A549 (cell line): ENCODE measurements at regions not wholly inside any gene's neighbourhood (a gene's known extent, or its start where the extent isn't known, plus 50 kb on each side); places are given as distances from the start of the nearest gene placed in this dataset.

Source experiments
- CHD2 ChIP-seq: fragments of 150-350 bp; IDR thresholded peaks from 2 replicates; pipeline ENCODE4 v1.6.1; 2014; ENCODE audit warnings: low read length; ENCODE audit not compliant: partially characterized antibody
- EP300 ChIP-seq, 2 experiments: fragments of >200 bp; sonication (Bioruptor Twin); formaldehyde crosslinking; IDR thresholded peaks; 2 replicates in 1 of 2; 3 replicates in 1 of 2; pipeline ENCODE4 v1.6.1; 2016 to 2017
- MAFK ChIP-seq: fragments of 450-650 bp; IDR thresholded peaks from 2 replicates; pipeline ENCODE4 v1.6.1; 2014; ENCODE audit not compliant: partially characterized antibody
- POLR2A ChIP-seq: IDR thresholded peaks from 2 replicates; pipeline ENCODE4 v1.6.1; 2012; ENCODE audit warnings: mild to moderate bottlenecking, low read length
- RAD21 ChIP-seq, 2 experiments: fragments of >200 bp in 1 of 2; sonication (Bioruptor Twin) in 1 of 2; formaldehyde crosslinking in 1 of 2; IDR thresholded peaks in 1 of 2; conservative IDR thresholded peaks in 1 of 2; 2 replicates in 1 of 2; 3 replicates in 1 of 2; pipeline ENCODE4 v1.6.1; 2012 to 2018; ENCODE audit warnings: inconsistent platforms in 1 of 2
- RCOR1 ChIP-seq: fragments of 150-350 bp; IDR thresholded peaks from 2 replicates; pipeline ENCODE4 v1.6.1; 2014; ENCODE audit warnings: antibody characterized with exemption, low read length, low read depth
- RFX5 ChIP-seq: fragments of 450-650 bp; IDR thresholded peaks from 2 replicates; pipeline ENCODE4 v1.7.1; 2014; ENCODE audit warnings: antibody characterized with exemption, mild to moderate bottlenecking, moderate library complexity
- RNF2 ChIP-seq: fragments of 200-600 bp; sonication (generic); IDR thresholded peaks from 2 replicates; pipeline ENCODE4 v1.6.1; 2016; ENCODE audit warnings: low read depth, mild to moderate bottlenecking, antibody characterized with exemption, moderate library complexity, borderline replicate concordance
- SREBF2 ChIP-seq: fragments of 450-650 bp; IDR thresholded peaks from 2 replicates; pipeline ENCODE4 v1.6.1; 2014; ENCODE audit warnings: mild to moderate bottlenecking, moderate library complexity
- TFCP2L1 ChIP-seq: fragments of 250-450 bp; sonication (Bioruptor Pico); IDR thresholded peaks from 2 replicates; pipeline ENCODE4 v1.5.0; 2021; ENCODE audit warnings: mild to moderate bottlenecking
- TF ChIP-seq, protein P1 (sequence below): fragments of >200 bp; sonication (Bioruptor Twin); formaldehyde crosslinking; IDR thresholded peaks from 3 replicates; pipeline ENCODE4 v1.5.1; 2016
- TF ChIP-seq, protein P2 (sequence below): fragments of 450-650 bp; IDR thresholded peaks from 2 replicates; pipeline ENCODE4 v1.6.1; 2014; ENCODE audit warnings: antibody characterized with exemption
- TF ChIP-seq, protein P3 (sequence below): IDR thresholded peaks from 2 replicates; pipeline ENCODE4 v1.6.1; 2012

GRCh38 chr11:119872611-119873310 lies 143.8 kb upstream of the NECTIN1 start:
- no peak for TF ChIP-seq RAD21 (conservative IDR thresholded peaks at IDR 0.05 in 1 of 2, IDR thresholded peaks at IDR 0.05 in 1 of 2)
- TF ChIP-seq TFCP2L1: no peak
- TF ChIP-seq POLR2A: no peak
- no peak for TF ChIP-seq MAFK
- TF ChIP-seq RCOR1: no peak
- TF ChIP-seq, protein P1, sequence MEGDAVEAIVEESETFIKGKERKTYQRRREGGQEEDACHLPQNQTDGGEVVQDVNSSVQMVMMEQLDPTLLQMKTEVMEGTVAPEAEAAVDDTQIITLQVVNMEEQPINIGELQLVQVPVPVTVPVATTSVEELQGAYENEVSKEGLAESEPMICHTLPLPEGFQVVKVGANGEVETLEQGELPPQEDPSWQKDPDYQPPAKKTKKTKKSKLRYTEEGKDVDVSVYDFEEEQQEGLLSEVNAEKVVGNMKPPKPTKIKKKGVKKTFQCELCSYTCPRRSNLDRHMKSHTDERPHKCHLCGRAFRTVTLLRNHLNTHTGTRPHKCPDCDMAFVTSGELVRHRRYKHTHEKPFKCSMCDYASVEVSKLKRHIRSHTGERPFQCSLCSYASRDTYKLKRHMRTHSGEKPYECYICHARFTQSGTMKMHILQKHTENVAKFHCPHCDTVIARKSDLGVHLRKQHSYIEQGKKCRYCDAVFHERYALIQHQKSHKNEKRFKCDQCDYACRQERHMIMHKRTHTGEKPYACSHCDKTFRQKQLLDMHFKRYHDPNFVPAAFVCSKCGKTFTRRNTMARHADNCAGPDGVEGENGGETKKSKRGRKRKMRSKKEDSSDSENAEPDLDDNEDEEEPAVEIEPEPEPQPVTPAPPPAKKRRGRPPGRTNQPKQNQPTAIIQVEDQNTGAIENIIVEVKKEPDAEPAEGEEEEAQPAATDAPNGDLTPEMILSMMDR: no peak
- TF ChIP-seq, protein P2, sequence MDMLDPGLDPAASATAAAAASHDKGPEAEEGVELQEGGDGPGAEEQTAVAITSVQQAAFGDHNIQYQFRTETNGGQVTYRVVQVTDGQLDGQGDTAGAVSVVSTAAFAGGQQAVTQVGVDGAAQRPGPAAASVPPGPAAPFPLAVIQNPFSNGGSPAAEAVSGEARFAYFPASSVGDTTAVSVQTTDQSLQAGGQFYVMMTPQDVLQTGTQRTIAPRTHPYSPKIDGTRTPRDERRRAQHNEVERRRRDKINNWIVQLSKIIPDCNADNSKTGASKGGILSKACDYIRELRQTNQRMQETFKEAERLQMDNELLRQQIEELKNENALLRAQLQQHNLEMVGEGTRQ: no peak
- TF ChIP-seq, protein P3, sequence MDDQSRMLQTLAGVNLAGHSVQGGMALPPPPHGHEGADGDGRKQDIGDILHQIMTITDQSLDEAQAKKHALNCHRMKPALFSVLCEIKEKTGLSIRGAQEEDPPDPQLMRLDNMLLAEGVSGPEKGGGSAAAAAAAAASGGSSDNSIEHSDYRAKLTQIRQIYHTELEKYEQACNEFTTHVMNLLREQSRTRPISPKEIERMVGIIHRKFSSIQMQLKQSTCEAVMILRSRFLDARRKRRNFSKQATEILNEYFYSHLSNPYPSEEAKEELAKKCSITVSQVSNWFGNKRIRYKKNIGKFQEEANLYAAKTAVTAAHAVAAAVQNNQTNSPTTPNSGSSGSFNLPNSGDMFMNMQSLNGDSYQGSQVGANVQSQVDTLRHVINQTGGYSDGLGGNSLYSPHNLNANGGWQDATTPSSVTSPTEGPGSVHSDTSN: no peak
- TF ChIP-seq RFX5: no peak
- no peak for TF ChIP-seq EP300 (IDR thresholded peaks at IDR 0.05)
- TF ChIP-seq CHD2: no peak
- TF ChIP-seq RNF2: no peak
- no peak for TF ChIP-seq SREBF2
